ENCODE measurements at regions not wholly inside any gene's neighbourhood (a gene's known extent, or its start where the extent isn't known, plus 50 kb on each side); places are given as distances from the start of the nearest gene placed in this dataset.

DNA sequence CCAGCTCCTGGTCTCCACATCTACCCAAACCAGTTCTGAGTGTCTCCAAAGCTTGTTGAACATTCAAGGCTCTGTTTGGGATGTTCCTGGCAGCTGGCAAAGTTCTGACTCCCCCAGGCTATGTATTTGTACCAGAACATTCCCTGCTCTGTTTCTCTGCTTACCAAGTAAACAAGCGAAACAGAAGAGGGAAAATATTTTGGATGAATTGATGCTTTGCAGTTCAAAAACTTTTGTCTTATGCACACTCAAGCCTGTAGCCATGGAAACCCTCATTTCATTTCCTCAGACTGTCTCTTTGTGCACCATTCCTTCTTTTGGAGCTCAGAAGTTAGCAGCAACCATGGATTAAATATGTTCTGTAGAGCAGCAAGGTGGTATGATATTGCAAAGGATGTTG lies 145.8 kb downstream of the ACTL7B start:
- no peak overlapping the region for H3K4ac ChIP-seq (ENCODE audit: low read depth in 1 of 2, low read length in 2 of 2)
- H3K9me3 ChIP-seq (ENCODE audit: control insufficient read depth, low read length): peaks cover 3% of the 10 kb centered on the region
- no peak overlapping the region for H4K8ac ChIP-seq (ENCODE audit: low read length)
- no peak overlapping the region for H2BK12ac ChIP-seq (ENCODE audit: low read length in 2 of 2)
- no peak overlapping the region for H3K9ac ChIP-seq (ENCODE audit: low read length)
- no peaks in the 10 kb centered on the region for H3K79me1 ChIP-seq (replicated peaks; ENCODE audit: low read length, poor library complexity, severe bottlenecking)
- no peak overlapping the region for H2AK5ac ChIP-seq (ENCODE audit: low read length, severe bottlenecking)
- no peak overlapping the region for H2AFZ ChIP-seq (ENCODE audit: low read depth, low read length)
- no peaks in the 10 kb centered on the region for H3K36me3 ChIP-seq (ENCODE audit: control insufficient read depth in 1 of 2, insufficient read depth in 2 of 2, low read depth in 1 of 2, low read length in 2 of 2)
- WGBS: 80% methylated on average over 1 of the region's 1 CpG
- no peaks in the 10 kb centered on the region for H3K4me1 ChIP-seq (ENCODE audit: control insufficient read depth, insufficient read depth, low read depth, low read length)
- H4K91ac ChIP-seq (ENCODE audit: low read length): no peak overlapping the region
- H2BK15ac ChIP-seq (ENCODE audit: low read depth, poor library complexity, severe bottlenecking): no peak overlapping the region
- no peak overlapping the region for H2BK120ac ChIP-seq (ENCODE audit: low read depth, low read length)
- no peak overlapping the region for H3K23ac ChIP-seq (ENCODE audit: low read length in 2 of 2)
- no peak overlapping the region for H2BK5ac ChIP-seq (ENCODE audit: low read depth, low read length, poor library complexity, severe bottlenecking)
- H3K27ac ChIP-seq (ENCODE audit: low read length, poor library complexity, severe bottlenecking): no peak overlapping the region
- H3K4me3 ChIP-seq (ENCODE audit: insufficient read depth in 1 of 2, low read depth in 1 of 2, low read length in 2 of 2): no peak overlapping the region
- H3K27me3 ChIP-seq (ENCODE audit: control insufficient read depth in 1 of 2, insufficient read depth in 1 of 2, low read length in 2 of 2): no peaks in the 10 kb centered on the region
- H3K18ac ChIP-seq (ENCODE audit: low read depth in 1 of 2, low read length in 2 of 2): no peak overlapping the region
- H3K14ac ChIP-seq (ENCODE audit: low read length in 2 of 2): no peak overlapping the region
- H3K4me2 ChIP-seq (ENCODE audit: low read length, poor library complexity, severe bottlenecking): no peak overlapping the region
- no peak for DNase-seq

GRCh38 chr9:108709126-108709525 lies 146.7 kb downstream of the ACTL7B start:
- no peak overlapping the region for H4K8ac ChIP-seq (ENCODE audit: low read length)
- H2BK12ac ChIP-seq (ENCODE audit: low read length in 2 of 2): no peak overlapping the region
- H3K9ac ChIP-seq (ENCODE audit: low read length): no peak overlapping the region
- no peak overlapping the region for H3K4ac ChIP-seq (ENCODE audit: low read depth in 1 of 2, low read length in 2 of 2)
- H3K27ac ChIP-seq (ENCODE audit: low read length, poor library complexity, severe bottlenecking): no peak overlapping the region
- H2AK5ac ChIP-seq (ENCODE audit: low read length, severe bottlenecking): no peak overlapping the region
- no peak overlapping the region for H3K4me2 ChIP-seq (ENCODE audit: low read length, poor library complexity, severe bottlenecking)
- H3K36me3 ChIP-seq (ENCODE audit: control insufficient read depth in 1 of 2, insufficient read depth in 2 of 2, low read depth in 1 of 2, low read length in 2 of 2): no peaks in the 10 kb centered on the region
- no peak overlapping the region for H3K23ac ChIP-seq (ENCODE audit: low read length in 2 of 2)
- DNase-seq: no peak
- no peak overlapping the region for H2BK5ac ChIP-seq (ENCODE audit: low read depth, low read length, poor library complexity, severe bottlenecking)
- H3K27me3 ChIP-seq (ENCODE audit: control insufficient read depth in 1 of 2, insufficient read depth in 1 of 2, low read length in 2 of 2): no peaks in the 10 kb centered on the region
- no peak overlapping the region for H2AFZ ChIP-seq (ENCODE audit: low read depth, low read length)
- H3K4me3 ChIP-seq (ENCODE audit: insufficient read depth in 1 of 2, low read depth in 1 of 2, low read length in 2 of 2): no peak overlapping the region
- no peak overlapping the region for H4K91ac ChIP-seq (ENCODE audit: low read length)
- H3K9me3 ChIP-seq (ENCODE audit: control insufficient read depth, low read length): peaks cover 3% of the 10 kb centered on the region
- H2BK15ac ChIP-seq (ENCODE audit: low read depth, poor library complexity, severe bottlenecking): no peak overlapping the region
- no peak overlapping the region for H3K18ac ChIP-seq (ENCODE audit: low read depth in 1 of 2, low read length in 2 of 2)
- no peak overlapping the region for H3K14ac ChIP-seq (ENCODE audit: low read length in 2 of 2)
- H3K79me1 ChIP-seq (replicated peaks; ENCODE audit: low read length, poor library complexity, severe bottlenecking): no peaks in the 10 kb centered on the region
- no peak overlapping the region for H2BK120ac ChIP-seq (ENCODE audit: low read depth, low read length)
- no peaks in the 10 kb centered on the region for H3K4me1 ChIP-seq (ENCODE audit: control insufficient read depth, insufficient read depth, low read depth, low read length)

- WGBS: 85% methylated on average over 9 of the region's 9 CpGs
- no peak overlapping the region for H2BK120ac ChIP-seq (ENCODE audit: low read depth, low read length)
- no peak for DNase-seq
- H3K9me3 ChIP-seq (ENCODE audit: control insufficient read depth, low read length): peaks cover 3% of the 10 kb centered on the region
- no peaks in the 10 kb centered on the region for H3K27me3 ChIP-seq (ENCODE audit: control insufficient read depth in 1 of 2, insufficient read depth in 1 of 2, low read length in 2 of 2)
- H3K4me2 ChIP-seq (ENCODE audit: low read length, poor library complexity, severe bottlenecking): no peak overlapping the region
- H2BK12ac ChIP-seq (ENCODE audit: low read length in 2 of 2): no peak overlapping the region
- no peak overlapping the region for H4K91ac ChIP-seq (ENCODE audit: low read length)
- no peak overlapping the region for H4K8ac ChIP-seq (ENCODE audit: low read length)
- no peak overlapping the region for H3K27ac ChIP-seq (ENCODE audit: low read length, poor library complexity, severe bottlenecking)
- no peak overlapping the region for H3K9ac ChIP-seq (ENCODE audit: low read length)
- no peak overlapping the region for H2AK5ac ChIP-seq (ENCODE audit: low read length, severe bottlenecking)
- H3K36me3 ChIP-seq (ENCODE audit: control insufficient read depth in 1 of 2, insufficient read depth in 2 of 2, low read depth in 1 of 2, low read length in 2 of 2): no peaks in the 10 kb centered on the region
- no peak overlapping the region for H3K23ac ChIP-seq (ENCODE audit: low read length in 2 of 2)
- no peak overlapping the region for H2BK5ac ChIP-seq (ENCODE audit: low read depth, low read length, poor library complexity, severe bottlenecking)
- no peaks in the 10 kb centered on the region for H3K79me1 ChIP-seq (replicated peaks; ENCODE audit: low read length, poor library complexity, severe bottlenecking)
- H3K4me1 ChIP-seq (ENCODE audit: control insufficient read depth, insufficient read depth, low read depth, low read length): no peaks in the 10 kb centered on the region
- no peak overlapping the region for H2BK15ac ChIP-seq (ENCODE audit: low read depth, poor library complexity, severe bottlenecking)
- no peak overlapping the region for H3K18ac ChIP-seq (ENCODE audit: low read depth in 1 of 2, low read length in 2 of 2)
- H3K14ac ChIP-seq (ENCODE audit: low read length in 2 of 2): no peak overlapping the region
- H2AFZ ChIP-seq (ENCODE audit: low read depth, low read length): no peak overlapping the region
- no peak overlapping the region for H3K4me3 ChIP-seq (ENCODE audit: insufficient read depth in 1 of 2, low read depth in 1 of 2, low read length in 2 of 2)
- no peak overlapping the region for H3K4ac ChIP-seq (ENCODE audit: low read depth in 1 of 2, low read length in 2 of 2)
Measured at GRCh38 chr9:108708448-108708847, 147.3 kb downstream of the ACTL7B start.

- WGBS: 91% methylated on average over 3 of the region's 3 CpGs
- Histone ChIP-seq H3K79me1 (replicated peaks; ENCODE audit: low read length, poor library complexity, severe bottlenecking) (no peaks in the 10 kb centered on the region), H3K14ac (ENCODE audit: low read length in 2 of 2) (no peak overlapping the region)
Measured at GRCh38 chr9:108707120-108707519, 148.7 kb downstream of the ACTL7B start.

More at GRCh38 chr9:108707120-108707519, 148.7 kb downstream of the ACTL7B start:
- no peak overlapping the region for H2AK5ac ChIP-seq (ENCODE audit: low read length, severe bottlenecking)
- H3K27me3 ChIP-seq (ENCODE audit: control insufficient read depth in 1 of 2, insufficient read depth in 1 of 2, low read length in 2 of 2): no peaks in the 10 kb centered on the region
- peaks cover 3% of the 10 kb centered on the region for H3K9me3 ChIP-seq (ENCODE audit: control insufficient read depth, low read length)
- H3K4ac ChIP-seq (ENCODE audit: low read depth in 1 of 2, low read length in 2 of 2): no peak overlapping the region
- no peaks in the 10 kb centered on the region for H3K36me3 ChIP-seq (ENCODE audit: control insufficient read depth in 1 of 2, insufficient read depth in 2 of 2, low read depth in 1 of 2, low read length in 2 of 2)
- H2BK5ac ChIP-seq (ENCODE audit: low read depth, low read length, poor library complexity, severe bottlenecking): no peak overlapping the region
- H4K8ac ChIP-seq (ENCODE audit: low read length): no peak overlapping the region
- no peak overlapping the region for H3K4me3 ChIP-seq (ENCODE audit: insufficient read depth in 1 of 2, low read depth in 1 of 2, low read length in 2 of 2)
- H4K91ac ChIP-seq (ENCODE audit: low read length): no peak overlapping the region
- no peak overlapping the region for H3K4me2 ChIP-seq (ENCODE audit: low read length, poor library complexity, severe bottlenecking)
- H3K4me1 ChIP-seq (ENCODE audit: control insufficient read depth, insufficient read depth, low read depth, low read length): no peaks in the 10 kb centered on the region
- no peak for DNase-seq
- no peak overlapping the region for H3K23ac ChIP-seq (ENCODE audit: low read length in 2 of 2)
- no peak overlapping the region for H2AFZ ChIP-seq (ENCODE audit: low read depth, low read length)
- no peak overlapping the region for H2BK12ac ChIP-seq (ENCODE audit: low read length in 2 of 2)
- no peak overlapping the region for H2BK15ac ChIP-seq (ENCODE audit: low read depth, poor library complexity, severe bottlenecking)
- no peak overlapping the region for H2BK120ac ChIP-seq (ENCODE audit: low read depth, low read length)
- H3K27ac ChIP-seq (ENCODE audit: low read length, poor library complexity, severe bottlenecking): no peak overlapping the region
- H3K18ac ChIP-seq (ENCODE audit: low read depth in 1 of 2, low read length in 2 of 2): no peak overlapping the region
- H3K9ac ChIP-seq (ENCODE audit: low read length): no peak overlapping the region
